ENCODE measurements at regions not wholly inside any gene's neighbourhood (a gene's known extent, or its start where the extent isn't known, plus 50 kb on each side); places are given as distances from the start of the nearest gene placed in this dataset.

GRCh38 chr2:145067549-145068030, 547.7 kb upstream of the ZEB2 start:
- H3K9ac ChIP-seq (ENCODE audit: low read length in 3 of 3): no peak overlapping the region
- FAIRE-seq (no peak), DNase-seq (no peak)
- no peaks in the 10 kb centered on the region for H3K9me3 ChIP-seq (ENCODE audit: control insufficient read depth in 2 of 3, insufficient read depth in 1 of 3, low read length in 3 of 3)
- no peak for TF ChIP-seq CTCF (IDR thresholded peaks at IDR 0.05; ENCODE audit: borderline replicate concordance, extremely low read depth, insufficient read depth)
- no peaks in the 10 kb centered on the region for H3K4me1 ChIP-seq (ENCODE audit: control insufficient read depth in 2 of 3, insufficient read depth in 2 of 3, low read depth in 1 of 3, low read length in 3 of 3)
- no peak overlapping the region for H3K4me3 ChIP-seq (ENCODE audit: low read length in 3 of 3)
- H3K27me3 ChIP-seq (ENCODE audit: control insufficient read depth, insufficient read depth, low read length): no peaks in the 10 kb centered on the region
- H3K27ac ChIP-seq (ENCODE audit: low read depth in 2 of 2, low read length in 2 of 2): no peak overlapping the region
- no peaks in the 10 kb centered on the region for H3K36me3 ChIP-seq (ENCODE audit: control insufficient read depth in 2 of 3, insufficient read depth in 3 of 3, low read length in 3 of 3)
- intact Hi-C loops (cut with DNase I): no loop called here

DNA sequence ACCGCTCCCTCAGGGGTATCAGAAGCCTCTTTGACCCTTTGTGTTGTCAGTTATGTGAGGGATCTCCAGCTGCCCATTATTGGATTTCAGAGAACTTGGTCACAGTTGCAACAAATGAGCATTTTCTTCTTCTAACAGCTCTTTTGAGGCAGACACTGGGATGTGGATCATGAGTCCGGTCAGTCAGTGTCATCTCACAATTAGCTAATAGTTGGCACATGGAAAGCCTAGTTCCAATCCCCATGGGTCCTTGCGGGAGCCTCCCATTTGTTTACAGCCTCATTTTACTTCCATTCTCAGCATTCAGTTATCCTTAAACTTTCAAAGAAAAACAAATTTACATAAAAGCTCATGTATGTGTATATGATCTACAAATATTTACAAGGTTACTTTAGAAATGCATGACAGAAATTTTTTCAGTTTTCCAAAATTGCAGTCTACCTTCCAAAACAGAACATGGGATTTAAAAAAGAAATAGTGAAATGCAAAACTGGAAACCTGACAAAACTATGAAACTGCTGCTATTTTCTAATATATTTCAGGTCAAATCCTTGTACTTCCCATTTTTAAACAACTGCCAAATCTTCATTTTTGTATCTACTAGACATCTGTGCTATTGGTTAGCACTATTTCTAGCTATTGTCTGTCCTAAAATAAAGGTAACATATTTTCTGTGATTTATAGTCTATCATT, 547.1 kb upstream of the ZEB2 start:
- no peaks in the 10 kb centered on the region for H3K36me3 ChIP-seq (ENCODE audit: control insufficient read depth in 2 of 3, insufficient read depth in 3 of 3, low read length in 3 of 3)
- H3K4me3 ChIP-seq (ENCODE audit: low read length in 3 of 3): no peak overlapping the region
- peak in 2 of 5 donors; percentile 14 to 22 for DNase-seq
- no peak overlapping the region for H3K9ac ChIP-seq (ENCODE audit: low read length in 3 of 3)
- peak overlapping the region; percentile 9 to 61 for H3K27ac ChIP-seq (ENCODE audit: low read depth in 2 of 2, low read length in 2 of 2)
- H3K4me1 ChIP-seq (ENCODE audit: control insufficient read depth in 2 of 3, insufficient read depth in 2 of 3, low read depth in 1 of 3, low read length in 3 of 3): no peaks in the 10 kb centered on the region
- FAIRE-seq: no peak
- TF ChIP-seq CTCF (IDR thresholded peaks at IDR 0.05; ENCODE audit: borderline replicate concordance, extremely low read depth, insufficient read depth): no peak
- intact Hi-C loops (cut with DNase I): no loop called here
- H3K9me3 ChIP-seq (ENCODE audit: control insufficient read depth in 2 of 3, insufficient read depth in 1 of 3, low read length in 3 of 3): no peaks in the 10 kb centered on the region
- no peaks in the 10 kb centered on the region for H3K27me3 ChIP-seq (ENCODE audit: control insufficient read depth, insufficient read depth, low read length)

DNA sequence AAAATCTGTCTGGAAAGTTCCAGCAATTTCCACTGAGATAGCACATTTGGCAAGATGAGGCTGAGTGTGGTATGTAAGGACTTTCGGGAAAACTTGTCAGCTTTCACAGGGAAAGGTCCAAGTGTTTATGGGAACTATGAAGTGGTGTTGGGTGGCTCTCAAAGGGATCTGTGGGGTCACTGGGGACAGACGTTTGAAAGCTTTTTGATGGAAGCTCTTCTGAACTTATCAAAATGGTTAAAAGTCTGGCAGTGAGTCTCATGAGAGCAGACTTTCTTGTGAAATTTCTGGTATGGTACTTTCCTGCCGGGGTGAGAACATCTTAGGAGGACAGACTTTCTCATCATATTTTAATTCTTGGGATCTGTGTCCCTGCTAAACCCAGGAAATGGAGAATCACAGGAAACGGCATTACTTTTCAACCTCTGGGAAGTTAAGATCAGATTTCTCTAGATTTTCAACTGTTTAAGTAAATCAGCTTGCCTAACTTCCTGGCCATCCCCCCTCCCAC, 546.3 kb upstream of the ZEB2 start:
- FAIRE-seq (no peak), DNase-seq (peak in 1 of 5 donors; percentile 29)
- no peak for TF ChIP-seq CTCF (IDR thresholded peaks at IDR 0.05; ENCODE audit: borderline replicate concordance, extremely low read depth, insufficient read depth)
- intact Hi-C loops (cut with DNase I): no loop called here
- Histone ChIP-seq H3K4me1 (ENCODE audit: control insufficient read depth in 2 of 3, insufficient read depth in 2 of 3, low read depth in 1 of 3, low read length in 3 of 3) (no peaks in the 10 kb centered on the region), H3K9me3 (ENCODE audit: control insufficient read depth in 2 of 3, insufficient read depth in 1 of 3, low read length in 3 of 3) (no peaks in the 10 kb centered on the region), H3K9ac (ENCODE audit: low read length in 3 of 3) (no peak overlapping the region), H3K27me3 (ENCODE audit: control insufficient read depth, insufficient read depth, low read length) (no peaks in the 10 kb centered on the region), H3K4me3 (ENCODE audit: low read length in 3 of 3) (no peak overlapping the region), H3K27ac (ENCODE audit: low read depth in 2 of 2, low read length in 2 of 2) (peak overlapping the region; percentile 17 to 61), H3K36me3 (ENCODE audit: control insufficient read depth in 2 of 3, insufficient read depth in 3 of 3, low read length in 3 of 3) (no peaks in the 10 kb centered on the region)

Measured in kidney (tissue), 13 donors.